DOHH2 (cell line): ENCODE measurements at regions not wholly inside any gene's neighbourhood (a gene's known extent, or its start where the extent isn't known, plus 50 kb on each side); places are given as distances from the start of the nearest gene placed in this dataset.
A peak's percentile ranks its signal among the peaks of the same experiment; 100 is the strongest.

Experiments
- H3F3A ChIP-seq: fragments of 200-600 bp; sonication (generic), shearing (Covaris generic); 2 replicates; pipeline ENCODE4 v1.6.0; 2016; ENCODE audit warnings: antibody characterized with exemption, mild to moderate bottlenecking; ENCODE audit not compliant: control insufficient read depth, insufficient read depth
- H3K27ac ChIP-seq: fragments of 200-600 bp; sonication (generic); 2 replicates; pipeline ENCODE4 v1.5.1; 2014; ENCODE audit warnings: low read depth, mild to moderate bottlenecking, low read length, moderate library complexity
- H3K27me3 ChIP-seq: fragments of 200-600 bp; sonication (generic); 2 replicates; pipeline ENCODE4 v1.6.1; 2014; ENCODE audit warnings: mild to moderate bottlenecking, low read length, mixed read lengths; ENCODE audit not compliant: control insufficient read depth
- H3K36me3 ChIP-seq: fragments of 200-600 bp; sonication (generic); 2 replicates; pipeline ENCODE4 v1.6.1; 2014; ENCODE audit warnings: mild to moderate bottlenecking, low read length, moderate library complexity, mixed read lengths; ENCODE audit not compliant: control insufficient read depth
- H3K4me1 ChIP-seq: fragments of 200-600 bp; sonication (generic); 2 replicates; pipeline ENCODE4 v1.6.1; 2014; ENCODE audit warnings: mild to moderate bottlenecking, low read length, mixed read lengths; ENCODE audit not compliant: control insufficient read depth
- H3K4me2 ChIP-seq: fragments of 200-600 bp; sonication (generic); 2 replicates; pipeline ENCODE4 v1.6.0; 2014; ENCODE audit warnings: mild to moderate bottlenecking, low read length, moderate library complexity
- H3K4me3 ChIP-seq: fragments of 200-600 bp; sonication (generic); 2 replicates; pipeline ENCODE4 v1.5.1; 2014; ENCODE audit warnings: mild to moderate bottlenecking, low read length, mixed read lengths
- H3K79me2 ChIP-seq: fragments of 200-600 bp; sonication (generic); 2 replicates; pipeline ENCODE4 v1.6.1; 2014; ENCODE audit warnings: mild to moderate bottlenecking, low read length, mixed read lengths; ENCODE audit not compliant: control insufficient read depth
- H3K9me2 ChIP-seq: fragments of 200-600 bp; sonication (generic); replicated peaks from 2 replicates; pipeline ENCODE4 v1.6.1; 2014; ENCODE audit warnings: mild to moderate bottlenecking, low read length, mixed read lengths; ENCODE audit not compliant: control insufficient read depth
- H3K9me3 ChIP-seq: fragments of 200-600 bp; sonication (generic); 2 replicates; pipeline ENCODE4 v1.6.1; 2014; ENCODE audit warnings: antibody characterized with exemption, low read length, mixed read lengths; ENCODE audit not compliant: control insufficient read depth, insufficient read depth
- H4K20me1 ChIP-seq: fragments of 200-600 bp; sonication (generic); 2 replicates; pipeline ENCODE4 v1.6.0; 2014; ENCODE audit warnings: low read depth, mild to moderate bottlenecking, antibody characterized with exemption, low read length, moderate library complexity; ENCODE audit not compliant: control insufficient read depth, insufficient read depth
- CTCF ChIP-seq: fragments of 200-600 bp; sonication (generic); IDR thresholded peaks from one replicate; pipeline ENCODE4 v1.5.1; 2014; ENCODE audit warnings: antibody characterized with exemption, mild to moderate bottlenecking, low read depth, low read length; ENCODE audit not compliant: poor library complexity, severe bottlenecking
- EZH2phosphoT487 ChIP-seq: fragments of 200-600 bp; sonication (generic); IDR thresholded peaks from 2 replicates; pipeline ENCODE4 v1.6.1; 2017; ENCODE audit warnings: borderline replicate concordance, mild to moderate bottlenecking, antibody characterized with exemption, low read length, moderate library complexity, mixed read lengths

GRCh38 chr5:134465816-134466240 is 54.1 kb upstream of the CDKN2AIPNL start:
- no peak for TF ChIP-seq EZH2phosphoT487
- no peak for TF ChIP-seq CTCF
- H3K4me1 ChIP-seq: peaks cover 43% of the 10 kb centered on the region
- H3K9me2 ChIP-seq: no peaks in the 10 kb centered on the region
- H3K36me3 ChIP-seq: no peaks in the 10 kb centered on the region
- no peaks in the 10 kb centered on the region for H3F3A ChIP-seq
- peak overlapping the region; percentile 89 for H3K4me2 ChIP-seq
- no peaks in the 10 kb centered on the region for H3K27me3 ChIP-seq
- peak overlapping the region; percentile 86 for H3K4me3 ChIP-seq
- H3K9me3 ChIP-seq: no peaks in the 10 kb centered on the region
- no peaks in the 10 kb centered on the region for H3K79me2 ChIP-seq
- H3K27ac ChIP-seq: peak overlapping the region; percentile 19; the same call in 1 of the 2 replicates
- H4K20me1 ChIP-seq: no peaks in the 10 kb centered on the region

- Histone ChIP-seq H3K36me3 (no peaks in the 10 kb centered on the region), H3K4me2 (peak overlapping the region; percentile 89), H3K4me1 (peaks cover 43% of the 10 kb centered on the region), H3K27me3 (no peaks in the 10 kb centered on the region), H3F3A (no peaks in the 10 kb centered on the region), H3K9me2 (no peaks in the 10 kb centered on the region), H3K9me3 (no peaks in the 10 kb centered on the region), H3K79me2 (no peaks in the 10 kb centered on the region), H3K27ac (no peak overlapping the region), H3K4me3 (peak overlapping the region; percentile 86), H4K20me1 (no peaks in the 10 kb centered on the region)
- TF ChIP-seq CTCF (no peak), EZH2phosphoT487 (no peak)
Measured at GRCh38 chr5:134464988-134465815, 53.5 kb upstream of the CDKN2AIPNL start.

GRCh38 chr5:134463991-134464760 is 52.5 kb upstream of the CDKN2AIPNL start:
- no peak for TF ChIP-seq EZH2phosphoT487
- no peak for TF ChIP-seq CTCF
- H3K4me2 ChIP-seq: peak overlapping the region; percentile 89
- H3K9me3 ChIP-seq: no peaks in the 10 kb centered on the region
- H3K79me2 ChIP-seq: no peaks in the 10 kb centered on the region
- H3K9me2 ChIP-seq: no peaks in the 10 kb centered on the region
- H3K36me3 ChIP-seq: no peaks in the 10 kb centered on the region
- H3K4me3 ChIP-seq: no peak overlapping the region
- no peaks in the 10 kb centered on the region for H4K20me1 ChIP-seq
- peaks cover 43% of the 10 kb centered on the region for H3K4me1 ChIP-seq
- H3F3A ChIP-seq: no peaks in the 10 kb centered on the region
- H3K27me3 ChIP-seq: no peaks in the 10 kb centered on the region
- H3K27ac ChIP-seq: no peak overlapping the region
